Middle frontal gyrus (tissue), 1 donor: ENCODE measurements at regions not wholly inside any gene's neighbourhood (a gene's known extent, or its start where the extent isn't known, plus 50 kb on each side); places are given as distances from the start of the nearest gene placed in this dataset.

Experiments
- DNase-seq: peaks from one replicate; pipeline ENCODE4 v3.0.0-alpha.2; 2015; ENCODE audit warnings: low spot score; ENCODE audit errors: extremely low spot score

DNA sequence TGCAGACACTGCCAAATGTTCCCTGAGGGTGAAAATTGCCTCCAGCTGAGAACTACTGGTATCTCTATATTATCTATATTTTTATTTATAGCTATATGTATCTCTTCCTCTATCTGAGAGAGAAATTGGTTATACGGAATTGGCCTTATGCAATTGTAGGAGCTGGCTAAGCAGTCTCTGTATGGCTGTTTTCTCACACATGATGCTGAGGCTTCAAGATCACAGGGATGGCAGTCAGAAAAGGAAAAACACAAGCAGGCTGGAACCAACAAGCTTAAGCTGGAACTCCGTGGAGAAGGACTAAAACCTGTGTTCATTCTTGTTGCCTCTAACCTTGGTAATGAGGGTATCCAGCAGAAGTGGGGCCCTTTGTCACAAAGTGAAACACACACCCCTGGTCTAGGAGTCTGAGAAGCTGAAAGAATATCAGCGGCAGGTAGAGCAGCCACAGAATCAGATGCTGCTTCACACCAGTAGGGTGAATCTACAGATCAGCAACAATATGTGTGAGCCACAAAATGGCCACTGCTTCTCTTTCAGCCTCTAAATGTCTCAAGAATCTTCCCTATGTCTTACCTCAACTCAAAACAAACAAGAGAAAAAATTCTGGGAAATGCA is 166.5 kb upstream of the PPP1R2C start:
- DNase-seq, result no peak

DNA sequence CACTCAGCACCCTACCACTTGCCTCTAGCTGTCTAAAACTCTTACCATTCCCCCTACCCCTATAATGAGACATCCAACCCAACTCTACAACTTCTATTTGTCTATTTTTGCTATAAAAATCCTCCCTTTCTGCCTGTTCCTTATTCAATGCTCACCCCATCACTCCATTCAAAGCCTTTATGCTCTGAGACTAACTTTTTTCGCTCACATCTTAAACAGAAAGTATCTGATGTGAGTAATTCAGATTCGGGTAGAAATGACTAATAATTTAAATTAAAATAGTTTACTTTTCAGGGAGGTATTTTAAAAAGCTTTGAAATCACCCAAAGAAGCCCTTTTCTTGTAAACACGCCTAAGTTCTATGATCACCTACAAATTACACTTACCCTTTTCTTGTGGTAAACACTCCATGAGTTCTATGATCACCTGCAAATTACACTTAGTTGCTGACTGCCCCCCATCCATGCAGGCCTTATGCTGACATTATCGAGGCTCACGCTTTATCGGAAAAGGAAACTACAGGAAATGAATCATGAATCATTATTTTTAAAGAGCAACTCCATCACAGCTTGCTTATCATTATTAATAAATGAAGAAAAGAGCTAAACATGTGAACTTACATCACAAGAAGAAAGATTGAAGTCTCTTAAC is 168.7 kb upstream of the PPP1R2C start:
- DNase-seq, result no peak

GRCh38 chrX:42948723-42949657 is 171.0 kb upstream of the PPP1R2C start:
- no peak for DNase-seq

DNA sequence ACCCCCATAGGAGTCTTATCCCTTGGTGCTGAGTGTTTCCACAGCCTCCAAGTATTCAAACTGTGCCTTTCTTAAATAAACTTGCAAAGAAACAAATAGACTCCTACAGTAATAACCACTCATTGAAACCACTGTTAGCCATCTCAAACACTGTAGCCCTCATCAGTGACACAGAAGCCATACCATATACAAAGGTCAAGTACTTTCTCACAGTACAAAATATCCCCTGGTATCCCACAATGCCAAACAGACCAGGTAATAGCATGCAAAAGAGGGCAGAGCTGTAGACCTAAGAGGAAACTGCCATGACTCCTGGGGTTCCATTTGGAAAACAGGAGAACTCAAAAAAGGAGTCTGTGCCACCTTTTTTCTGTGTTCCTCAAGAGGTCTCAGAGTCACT is 173.8 kb upstream of the PPP1R2C start:
- no peak for DNase-seq

GRCh38 chrX:42952621-42953020 is 174.7 kb upstream of the PPP1R2C start:
- DNase-seq, result no peak

GRCh38 chrX:42954880-42955279 is 176.9 kb upstream of the PPP1R2C start:
- no peak for DNase-seq

- no peak for DNase-seq
These were observed 177.4 kb upstream of the PPP1R2C start for GRCh38 chrX:42955349-42955748.

- no peak for DNase-seq
These were observed 189.8 kb upstream of the PPP1R2C start for GRCh38 chrX:42967681-42968300.

DNA sequence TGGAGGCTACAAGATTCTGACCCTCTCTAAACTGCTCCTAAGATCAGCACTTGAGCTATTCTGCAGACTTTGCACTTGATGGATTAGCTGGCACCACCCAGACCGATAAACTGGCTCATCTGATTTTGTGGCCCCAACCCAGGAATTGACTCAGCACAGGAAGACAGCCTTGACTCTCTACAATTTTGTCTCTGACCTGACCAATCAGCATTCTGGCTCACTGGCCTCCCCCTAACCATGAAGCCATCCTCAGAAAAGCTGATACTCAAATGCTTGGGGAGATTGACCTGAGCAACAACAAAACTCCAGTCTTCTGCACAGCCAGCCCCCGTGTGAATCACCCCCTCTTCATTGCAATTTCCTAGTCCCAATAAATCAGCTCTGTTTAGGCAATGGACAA is 195.4 kb upstream of the PPP1R2C start:
- DNase-seq, result no peak

DNA sequence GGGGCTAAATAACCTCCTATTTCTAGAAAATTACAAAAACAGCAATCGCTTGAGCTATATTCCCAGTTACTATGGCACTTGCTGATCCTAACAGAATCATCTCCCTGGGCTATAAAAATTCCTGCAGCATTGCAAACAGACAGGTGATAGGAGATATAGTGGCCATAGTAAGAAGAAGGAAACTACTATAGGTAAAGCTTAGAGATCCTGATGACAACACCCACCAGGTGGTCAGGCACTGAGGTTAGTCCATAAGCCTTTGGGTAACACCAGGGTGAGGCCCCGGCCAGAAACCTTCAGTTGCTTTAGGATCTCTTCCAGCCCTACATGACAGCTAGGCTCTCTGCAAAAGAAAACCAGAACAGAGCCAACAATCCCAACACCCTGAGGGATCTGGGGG is 197.9 kb upstream of the PPP1R2C start:
- no peak for DNase-seq

GRCh38 chrX:42976746-42977366 is 198.9 kb upstream of the PPP1R2C start:
- no peak for DNase-seq

- no peak for DNase-seq
These were observed 200.9 kb upstream of the PPP1R2C start for GRCh38 chrX:42978655-42979379.

DNA sequence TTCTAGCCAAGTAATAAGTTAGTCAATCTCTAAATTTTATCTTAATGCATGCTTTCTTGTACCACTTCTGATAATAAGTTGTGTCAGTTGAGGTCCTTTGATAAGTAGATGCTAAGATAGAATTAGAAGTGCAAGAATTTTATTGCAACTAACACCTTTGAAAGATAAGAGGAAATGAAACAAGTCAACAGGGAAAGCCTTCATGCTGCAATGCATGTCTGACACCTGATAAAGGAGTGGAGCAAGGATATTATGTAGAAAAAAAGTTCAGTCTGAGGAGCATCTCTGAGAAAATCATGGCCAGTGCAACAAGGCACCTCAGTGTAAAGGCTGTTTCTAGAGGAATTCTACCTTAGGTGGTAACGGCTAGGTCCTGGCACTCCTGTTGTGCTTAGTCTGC is 210.7 kb upstream of the PPP1R2C start:
- no peak for DNase-seq

GRCh38 chrX:42992199-42992943 is 214.4 kb upstream of the PPP1R2C start:
- no peak for DNase-seq

DNA sequence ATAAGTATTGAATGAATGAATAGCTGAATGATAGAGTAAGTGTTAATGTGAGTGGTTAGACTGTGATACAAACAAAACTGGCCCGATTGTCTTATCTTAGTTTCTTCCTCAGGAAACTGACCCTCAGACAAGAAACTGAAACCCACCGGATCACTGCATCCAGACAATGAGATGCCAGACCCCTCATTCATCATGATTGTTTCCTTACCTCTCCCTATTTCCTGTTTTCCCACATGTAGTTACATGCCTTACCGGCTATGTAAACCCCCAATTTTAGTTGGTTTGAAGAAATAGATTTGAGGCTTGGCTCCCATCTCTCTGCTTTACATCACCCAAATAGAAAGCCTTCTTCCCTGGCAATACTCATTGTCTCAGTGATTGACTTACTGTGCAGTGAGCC is 218.9 kb upstream of the PPP1R2C start:
- no peak for DNase-seq

DNA sequence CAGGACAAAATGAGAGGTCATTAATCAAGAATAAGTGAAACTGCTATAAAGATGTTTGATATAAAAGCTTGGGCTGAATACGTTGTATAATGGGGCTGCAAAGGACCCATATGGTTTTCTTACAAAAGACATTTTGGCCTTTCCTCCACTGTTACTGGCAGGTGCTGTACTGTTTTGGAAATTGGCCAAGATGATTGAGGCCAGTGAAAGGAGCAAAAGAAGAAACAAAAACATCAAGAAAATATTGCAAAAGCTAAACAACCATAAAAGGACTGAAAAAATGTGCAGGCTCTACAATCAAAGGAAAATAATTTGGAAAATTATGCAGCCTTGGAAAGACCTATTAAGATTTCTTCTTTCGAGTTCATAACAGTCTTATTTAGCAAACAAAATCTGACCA is 222.2 kb upstream of the PPP1R2C start:
- no peak for DNase-seq

GRCh38 chrX:43002526-43003203 is 224.7 kb upstream of the PPP1R2C start:
- DNase-seq, result no peak

DNA sequence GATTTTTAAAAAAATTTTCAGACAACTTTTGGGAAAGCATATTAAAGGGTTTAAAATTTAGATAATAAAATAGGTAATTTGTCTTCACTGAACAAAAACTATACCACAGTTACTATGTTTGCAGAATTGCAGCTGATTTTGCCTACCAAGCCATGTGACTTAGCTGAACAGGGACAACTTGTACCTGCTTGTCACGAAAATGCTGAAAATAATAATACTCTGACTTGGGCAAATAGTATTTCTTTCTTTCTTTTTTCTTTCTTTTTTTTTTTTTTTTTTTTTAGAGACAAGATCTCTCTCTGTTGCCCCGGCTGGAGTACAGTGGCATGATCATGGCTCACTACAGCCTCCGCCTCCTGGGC is 225.2 kb upstream of the PPP1R2C start:
- DNase-seq, result no peak

DNA sequence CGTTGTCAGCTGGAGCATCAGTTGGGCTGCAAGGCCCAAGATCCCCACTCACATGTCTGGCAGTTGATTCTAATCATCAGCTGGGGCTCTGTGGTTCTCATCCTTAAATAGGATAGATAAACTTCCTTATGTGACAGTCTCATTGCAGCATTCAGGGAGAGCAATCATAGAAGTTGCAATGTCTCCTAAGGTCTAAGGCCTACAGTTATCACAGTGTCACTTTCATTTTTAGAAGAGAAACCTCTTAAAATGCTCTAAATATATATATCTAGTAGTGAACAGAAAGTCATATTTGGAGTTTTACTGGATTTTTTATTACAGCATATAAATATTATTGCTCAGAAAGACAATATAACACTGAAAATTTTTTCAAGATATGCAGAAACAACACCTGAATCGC is 226.0 kb upstream of the PPP1R2C start:
- no peak for DNase-seq

DNA sequence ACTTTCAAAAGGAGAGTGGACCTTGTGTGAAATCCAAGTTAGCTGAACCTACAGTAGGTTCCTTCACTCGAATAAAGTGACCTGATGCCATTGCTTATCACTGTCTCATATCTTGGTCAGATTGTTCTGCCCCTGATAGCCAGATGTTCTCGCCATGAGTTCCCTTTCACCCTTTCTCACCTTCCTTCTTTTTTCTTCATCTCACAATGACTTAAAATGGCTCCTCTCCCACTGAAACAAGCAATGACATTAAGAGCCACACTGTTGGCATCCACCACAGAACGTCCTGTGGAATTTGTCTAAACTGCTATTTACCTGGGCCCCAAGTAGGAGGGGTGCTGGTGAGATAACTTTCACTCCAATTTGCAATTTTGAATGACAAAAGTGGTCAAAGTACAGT is 227.6 kb upstream of the PPP1R2C start:
- no peak for DNase-seq
